ENCODE measurements at regions not wholly inside any gene's neighbourhood (a gene's known extent, or its start where the extent isn't known, plus 50 kb on each side); places are given as distances from the start of the nearest gene placed in this dataset.
"Not testable (repeated sequence)": the region's sequence is repeated elsewhere in the genome, so short reads cannot be mapped to it uniquely, and the experiment has no call there.

DNA sequence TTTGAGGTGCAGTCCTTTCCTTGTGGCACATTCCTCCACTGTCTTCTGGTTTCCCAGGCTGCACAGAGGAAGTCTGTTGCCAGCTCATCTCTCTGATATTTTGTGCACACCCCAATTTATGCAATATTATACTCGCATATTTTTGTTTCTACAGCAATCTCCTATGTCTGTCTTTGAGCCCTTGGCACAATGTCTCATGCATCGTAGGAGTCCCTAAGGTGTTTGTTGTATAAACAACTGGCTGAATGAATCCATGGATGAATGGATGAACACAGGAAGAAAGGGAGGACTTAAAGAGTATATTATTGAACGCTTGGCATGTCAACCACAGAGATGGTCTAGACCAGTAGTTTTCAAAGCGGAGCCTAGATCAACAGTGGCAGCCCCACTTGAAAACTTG lies 2907.0 kb downstream of the RPIA start:
- H3K36me3 Mint-ChIP-seq; H3K79me2 ChIP-seq (ENCODE audit: low read depth); H3K4me3 ChIP-seq; H2AFZ ChIP-seq (replicated peaks); DNase-seq (ENCODE audit: low spot score); H3F3A ChIP-seq (ENCODE audit: low read depth); H3K27ac Mint-ChIP-seq; H3K27me3 Mint-ChIP-seq (ENCODE audit: insufficient read depth, low read depth); H3K36me3 ChIP-seq; H3K4me1 ChIP-seq; H3K4me3 Mint-ChIP-seq; H3K27me3 ChIP-seq; H4K20me1 ChIP-seq (ENCODE audit: low read depth); H3K9ac ChIP-seq; H3K27ac ChIP-seq; H3K4me1 Mint-ChIP-seq; H3K4me2 ChIP-seq: not testable (repeated sequence)
- peaks cover 31% of the 10 kb centered on the region for H3K9me3 ChIP-seq (ENCODE audit: low read depth)
- H3K9me3 Mint-ChIP-seq: peaks cover 39% of the 10 kb centered on the region

DNA sequence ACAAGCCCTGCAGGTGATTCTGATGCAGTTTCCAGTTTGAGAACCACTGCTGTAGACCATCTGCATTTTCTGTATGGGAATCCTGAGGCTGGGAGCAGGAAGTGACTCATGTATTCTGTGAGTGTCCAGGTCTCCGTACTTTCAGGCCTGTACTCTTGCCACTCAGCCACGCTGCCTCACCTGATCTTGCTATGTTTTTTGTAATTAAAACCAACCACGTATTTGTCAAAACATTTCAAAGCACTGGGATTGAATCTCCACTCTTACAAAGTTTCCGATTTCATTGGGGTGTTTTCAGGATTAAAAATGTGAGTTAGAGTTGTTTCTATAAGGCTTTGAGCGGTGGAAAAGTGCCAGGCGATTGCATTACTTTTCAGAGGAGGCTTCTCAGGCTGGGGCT lies 2907.5 kb downstream of the RPIA start:
- H3K79me2 ChIP-seq (ENCODE audit: low read depth); H3K4me1 Mint-ChIP-seq; H3K27me3 ChIP-seq; H2AFZ ChIP-seq (replicated peaks); H3K36me3 ChIP-seq; H3F3A ChIP-seq (ENCODE audit: low read depth); DNase-seq (ENCODE audit: low spot score); H3K4me3 Mint-ChIP-seq; H3K4me2 ChIP-seq; H3K27ac Mint-ChIP-seq; H3K9ac ChIP-seq; H3K27ac ChIP-seq; H3K27me3 Mint-ChIP-seq (ENCODE audit: insufficient read depth, low read depth); H3K36me3 Mint-ChIP-seq; H4K20me1 ChIP-seq (ENCODE audit: low read depth); H3K4me3 ChIP-seq; H3K4me1 ChIP-seq: not testable (repeated sequence)
- H3K9me3 Mint-ChIP-seq: peaks cover 39% of the 10 kb centered on the region
- peaks cover 31% of the 10 kb centered on the region for H3K9me3 ChIP-seq (ENCODE audit: low read depth)

DNA sequence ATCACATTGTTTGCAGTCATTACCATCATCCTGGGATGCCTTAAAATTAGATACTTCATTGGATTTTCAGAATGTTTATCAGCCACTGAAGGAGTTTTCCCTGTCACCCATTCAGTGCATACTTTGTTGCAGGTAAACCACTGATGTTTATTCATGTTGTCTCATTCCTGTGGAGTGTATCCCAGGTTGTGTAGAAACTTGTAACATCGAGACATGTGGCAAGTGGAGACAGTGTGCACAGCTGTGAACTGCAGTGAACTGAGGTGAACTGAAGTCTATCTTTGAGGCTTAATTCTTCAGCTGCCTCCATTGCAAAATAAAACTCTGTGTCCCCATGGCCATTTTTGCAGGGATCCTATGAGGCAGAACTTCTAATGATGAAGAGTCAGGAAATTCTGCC lies 2911.4 kb downstream of the RPIA start:
- not testable (repeated sequence) for H3K4me2 ChIP-seq; H3K79me2 ChIP-seq (ENCODE audit: low read depth); H3K27me3 Mint-ChIP-seq (ENCODE audit: insufficient read depth, low read depth); H3K9ac ChIP-seq; H3K27me3 ChIP-seq; H4K20me1 ChIP-seq (ENCODE audit: low read depth); H2AFZ ChIP-seq (replicated peaks); H3K4me3 ChIP-seq; DNase-seq (ENCODE audit: low spot score); H3K36me3 ChIP-seq; H3K4me1 Mint-ChIP-seq; H3K27ac Mint-ChIP-seq; H3K4me1 ChIP-seq; H3F3A ChIP-seq (ENCODE audit: low read depth); H3K36me3 Mint-ChIP-seq; H3K4me3 Mint-ChIP-seq; H3K27ac ChIP-seq
- peaks cover 22% of the 10 kb centered on the region for H3K9me3 ChIP-seq (ENCODE audit: low read depth)
- H3K9me3 Mint-ChIP-seq: peaks cover 15% of the 10 kb centered on the region

DNA sequence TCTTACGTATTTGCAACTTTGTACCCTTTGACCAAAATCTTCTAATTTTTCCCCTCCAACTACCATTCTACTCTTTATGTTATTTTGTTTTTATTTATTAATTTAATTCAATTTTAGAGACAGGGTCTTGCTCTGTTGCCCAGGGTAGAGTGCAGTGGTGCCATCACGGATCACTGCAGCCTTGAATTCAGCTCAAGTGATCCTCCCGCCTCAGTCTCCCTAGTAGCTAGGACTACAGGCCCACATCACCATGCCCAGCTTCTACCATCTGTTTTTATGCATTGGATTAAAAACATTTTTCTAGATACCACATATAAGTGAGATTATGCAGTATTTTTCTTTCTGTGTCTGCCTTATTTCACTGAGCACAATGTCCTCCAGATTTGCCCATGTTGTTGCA lies 2912.5 kb downstream of the RPIA start:
- H3K27me3 Mint-ChIP-seq (ENCODE audit: insufficient read depth, low read depth); H3K36me3 Mint-ChIP-seq; H4K20me1 ChIP-seq (ENCODE audit: low read depth); H3K4me3 Mint-ChIP-seq; DNase-seq (ENCODE audit: low spot score); H3K4me1 Mint-ChIP-seq; H3K27me3 ChIP-seq; H3K27ac Mint-ChIP-seq; H3K4me1 ChIP-seq; H3K27ac ChIP-seq; H3K4me3 ChIP-seq; H3K36me3 ChIP-seq; H3K4me2 ChIP-seq; H3F3A ChIP-seq (ENCODE audit: low read depth); H3K79me2 ChIP-seq (ENCODE audit: low read depth); H3K9ac ChIP-seq; H2AFZ ChIP-seq (replicated peaks): not testable (repeated sequence)
- H3K9me3 Mint-ChIP-seq: peaks cover 11% of the 10 kb centered on the region
- H3K9me3 ChIP-seq (ENCODE audit: low read depth): peaks cover 20% of the 10 kb centered on the region

DNA sequence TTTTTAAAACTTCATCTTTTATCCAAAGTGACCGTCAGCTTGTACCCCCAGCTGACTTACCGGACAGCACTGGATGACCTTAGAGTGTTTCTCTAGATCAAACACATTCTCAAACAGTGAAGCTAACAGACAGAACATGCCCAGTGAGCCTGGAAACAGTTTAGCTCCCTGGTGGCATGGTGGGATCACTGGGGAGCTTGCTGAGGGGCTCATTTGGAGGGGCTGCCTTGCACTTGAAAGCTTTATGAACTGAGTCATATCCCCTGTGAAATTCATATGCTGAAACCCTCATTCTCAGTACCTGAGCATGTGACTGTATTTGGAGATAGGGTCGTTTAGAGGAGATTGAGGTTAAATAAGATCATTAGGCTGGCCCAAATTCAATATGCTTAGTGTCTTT lies 2913.2 kb downstream of the RPIA start:
- not testable (repeated sequence) for H3K4me3 Mint-ChIP-seq; H3K9me3 Mint-ChIP-seq; H3K79me2 ChIP-seq (ENCODE audit: low read depth); H4K20me1 ChIP-seq (ENCODE audit: low read depth); H3K36me3 Mint-ChIP-seq; H3K36me3 ChIP-seq; H3K27ac ChIP-seq; H2AFZ ChIP-seq (replicated peaks); DNase-seq (ENCODE audit: low spot score); H3F3A ChIP-seq (ENCODE audit: low read depth); H3K27me3 ChIP-seq; H3K4me1 Mint-ChIP-seq; H3K4me1 ChIP-seq; H3K4me3 ChIP-seq; H3K4me2 ChIP-seq; H3K9ac ChIP-seq; H3K27ac Mint-ChIP-seq; H3K27me3 Mint-ChIP-seq (ENCODE audit: insufficient read depth, low read depth)
- H3K9me3 ChIP-seq (ENCODE audit: low read depth): peaks cover 14% of the 10 kb centered on the region

DNA sequence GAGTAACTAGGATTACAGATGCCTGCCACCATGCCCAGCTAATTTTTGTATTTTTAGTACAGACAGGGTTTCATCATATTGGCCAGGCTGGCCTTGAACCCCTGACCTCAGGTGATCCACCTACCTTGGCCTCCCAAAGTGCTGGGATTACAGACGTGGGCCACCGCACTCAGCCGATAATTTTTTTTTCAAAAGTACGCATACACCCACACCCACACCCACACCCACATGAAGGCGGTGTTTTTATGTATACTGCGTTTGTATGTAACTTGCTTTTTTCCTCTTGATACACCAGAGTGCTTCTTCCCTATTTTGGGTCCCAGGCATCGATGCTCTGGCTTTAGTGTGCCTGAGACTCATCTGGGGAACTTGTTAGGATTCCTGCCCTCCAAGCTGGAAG lies 2932.3 kb downstream of the RPIA start:
- not testable (repeated sequence) for H3K4me2 ChIP-seq; H3K27me3 ChIP-seq; H3K36me3 Mint-ChIP-seq; H4K20me1 ChIP-seq (ENCODE audit: low read depth); H3F3A ChIP-seq (ENCODE audit: low read depth); H3K36me3 ChIP-seq; H3K4me1 ChIP-seq; H3K9ac ChIP-seq; DNase-seq (ENCODE audit: low spot score); H3K27me3 Mint-ChIP-seq (ENCODE audit: insufficient read depth, low read depth); H3K79me2 ChIP-seq (ENCODE audit: low read depth); H3K4me3 ChIP-seq; H3K9me3 Mint-ChIP-seq; H3K27ac Mint-ChIP-seq; H2AFZ ChIP-seq (replicated peaks); H3K4me1 Mint-ChIP-seq; H3K27ac ChIP-seq; H3K9me3 ChIP-seq (ENCODE audit: low read depth); H3K4me3 Mint-ChIP-seq

DNA sequence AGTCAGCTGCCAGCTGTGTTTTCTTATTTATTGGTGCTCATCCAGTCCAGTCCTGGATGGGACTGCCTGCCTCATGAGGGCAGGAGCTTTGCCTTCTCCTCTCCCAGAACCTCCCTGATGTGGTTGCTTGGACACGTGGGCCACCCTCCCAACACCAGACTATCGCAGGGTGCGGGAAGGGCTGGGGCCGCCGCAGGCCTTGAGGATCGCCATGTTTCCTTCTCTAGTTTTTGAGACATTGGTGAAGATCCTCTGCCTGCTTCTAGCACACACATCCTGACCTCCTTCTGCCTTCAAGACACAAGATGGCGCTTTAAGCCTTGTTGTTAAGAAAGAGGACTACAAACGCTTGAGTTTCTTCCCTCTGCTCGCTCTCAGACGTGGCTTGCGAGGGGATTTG lies 2937.0 kb downstream of the RPIA start:
- not testable (repeated sequence) for H3K27ac ChIP-seq; H3K79me2 ChIP-seq (ENCODE audit: low read depth); H3K27me3 ChIP-seq; H3K9me3 Mint-ChIP-seq; H3K4me3 Mint-ChIP-seq; H3F3A ChIP-seq (ENCODE audit: low read depth); H3K4me1 Mint-ChIP-seq; H3K36me3 ChIP-seq; H3K27ac Mint-ChIP-seq; H3K27me3 Mint-ChIP-seq (ENCODE audit: insufficient read depth, low read depth); DNase-seq (ENCODE audit: low spot score); H3K4me3 ChIP-seq; H3K4me2 ChIP-seq; H4K20me1 ChIP-seq (ENCODE audit: low read depth); H3K9me3 ChIP-seq (ENCODE audit: low read depth); H3K4me1 ChIP-seq; H3K36me3 Mint-ChIP-seq; H3K9ac ChIP-seq; H2AFZ ChIP-seq (replicated peaks)

DNA sequence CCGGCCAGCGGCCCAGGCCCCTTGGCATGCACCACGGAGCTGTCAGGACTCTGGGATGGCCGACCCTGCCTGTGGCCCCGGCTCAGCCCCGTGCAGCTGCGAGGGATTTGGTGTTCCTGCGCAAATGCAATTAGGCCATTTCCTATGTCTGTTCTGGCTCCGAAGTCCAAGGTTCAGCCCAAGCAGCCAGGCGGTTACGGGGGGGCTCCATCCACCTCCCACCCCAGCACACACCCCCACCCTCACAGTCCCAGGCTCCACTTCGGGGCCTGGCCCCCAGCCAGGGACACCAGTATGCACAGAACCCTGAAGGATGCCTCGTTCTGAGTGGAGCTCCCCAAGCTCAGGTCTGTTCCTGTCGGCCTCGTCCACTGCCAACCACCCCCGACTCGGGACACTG lies 2965.7 kb downstream of the RPIA start:
- not testable (repeated sequence) for H3K4me2 ChIP-seq; DNase-seq (ENCODE audit: low spot score); H3K27me3 Mint-ChIP-seq (ENCODE audit: insufficient read depth, low read depth); H2AFZ ChIP-seq (replicated peaks); H3K4me1 ChIP-seq; H3K27me3 ChIP-seq; H3K27ac ChIP-seq; H3K4me3 ChIP-seq; H3K36me3 ChIP-seq; H3K4me3 Mint-ChIP-seq; H3K9me3 ChIP-seq (ENCODE audit: low read depth); H3K4me1 Mint-ChIP-seq; H4K20me1 ChIP-seq (ENCODE audit: low read depth); H3K27ac Mint-ChIP-seq; H3K36me3 Mint-ChIP-seq; H3K79me2 ChIP-seq (ENCODE audit: low read depth); H3K9me3 Mint-ChIP-seq; H3F3A ChIP-seq (ENCODE audit: low read depth); H3K9ac ChIP-seq

DNA sequence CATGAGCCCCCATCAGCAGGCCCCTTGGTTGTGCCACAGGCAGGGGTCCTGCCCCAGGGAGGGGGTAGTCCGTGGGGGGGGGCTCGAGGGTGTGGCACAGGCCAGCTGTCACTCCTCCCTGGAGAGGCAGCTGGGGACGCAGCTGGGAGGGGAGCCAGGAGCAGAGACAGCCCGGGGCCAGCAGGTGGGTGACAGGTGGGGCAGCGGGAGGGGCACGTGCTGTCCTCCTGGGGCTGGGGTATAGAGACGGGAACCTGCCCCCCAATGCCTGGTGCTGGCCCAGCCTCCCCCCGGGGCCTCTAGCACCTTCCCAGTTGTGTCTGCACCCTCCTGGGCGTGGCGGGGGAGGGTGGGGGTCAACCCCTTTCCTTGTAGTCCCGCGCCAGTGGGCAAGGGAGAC lies 2966.9 kb downstream of the RPIA start:
- not testable (repeated sequence) for H3K36me3 Mint-ChIP-seq; H3K36me3 ChIP-seq; H3K27me3 Mint-ChIP-seq (ENCODE audit: insufficient read depth, low read depth); H3K4me1 ChIP-seq; H3K27ac Mint-ChIP-seq; H3F3A ChIP-seq (ENCODE audit: low read depth); H3K4me3 ChIP-seq; H3K4me3 Mint-ChIP-seq; H3K9me3 Mint-ChIP-seq; H3K4me1 Mint-ChIP-seq; H3K9ac ChIP-seq; DNase-seq (ENCODE audit: low spot score); H3K27me3 ChIP-seq; H2AFZ ChIP-seq (replicated peaks); H3K27ac ChIP-seq; H3K4me2 ChIP-seq; H4K20me1 ChIP-seq (ENCODE audit: low read depth); H3K9me3 ChIP-seq (ENCODE audit: low read depth); H3K79me2 ChIP-seq (ENCODE audit: low read depth)

Data from neural progenitor cell (in vitro differentiated cells).